ENCODE measurements at regions not wholly inside any gene's neighbourhood (a gene's known extent, or its start where the extent isn't known, plus 50 kb on each side); places are given as distances from the start of the nearest gene placed in this dataset.
"Not testable (repeated sequence)": the region's sequence is repeated elsewhere in the genome, so short reads cannot be mapped to it uniquely, and the experiment has no call there.

GRCh38 chr1:147348592-147348991 lies 106.1 kb downstream of the CHD1L start:
- DNase-seq (ENCODE audit: low read depth in 2 of 2), result not testable (repeated sequence)

GRCh38 chr1:147349533-147349932 lies 107.0 kb downstream of the CHD1L start:
- DNase-seq (ENCODE audit: low read depth in 2 of 2), result no peak

- no peak for DNase-seq (ENCODE audit: low read depth in 2 of 2)
Observed at GRCh38 chr1:147351140-147351835, 108.8 kb downstream of the CHD1L start.

DNA sequence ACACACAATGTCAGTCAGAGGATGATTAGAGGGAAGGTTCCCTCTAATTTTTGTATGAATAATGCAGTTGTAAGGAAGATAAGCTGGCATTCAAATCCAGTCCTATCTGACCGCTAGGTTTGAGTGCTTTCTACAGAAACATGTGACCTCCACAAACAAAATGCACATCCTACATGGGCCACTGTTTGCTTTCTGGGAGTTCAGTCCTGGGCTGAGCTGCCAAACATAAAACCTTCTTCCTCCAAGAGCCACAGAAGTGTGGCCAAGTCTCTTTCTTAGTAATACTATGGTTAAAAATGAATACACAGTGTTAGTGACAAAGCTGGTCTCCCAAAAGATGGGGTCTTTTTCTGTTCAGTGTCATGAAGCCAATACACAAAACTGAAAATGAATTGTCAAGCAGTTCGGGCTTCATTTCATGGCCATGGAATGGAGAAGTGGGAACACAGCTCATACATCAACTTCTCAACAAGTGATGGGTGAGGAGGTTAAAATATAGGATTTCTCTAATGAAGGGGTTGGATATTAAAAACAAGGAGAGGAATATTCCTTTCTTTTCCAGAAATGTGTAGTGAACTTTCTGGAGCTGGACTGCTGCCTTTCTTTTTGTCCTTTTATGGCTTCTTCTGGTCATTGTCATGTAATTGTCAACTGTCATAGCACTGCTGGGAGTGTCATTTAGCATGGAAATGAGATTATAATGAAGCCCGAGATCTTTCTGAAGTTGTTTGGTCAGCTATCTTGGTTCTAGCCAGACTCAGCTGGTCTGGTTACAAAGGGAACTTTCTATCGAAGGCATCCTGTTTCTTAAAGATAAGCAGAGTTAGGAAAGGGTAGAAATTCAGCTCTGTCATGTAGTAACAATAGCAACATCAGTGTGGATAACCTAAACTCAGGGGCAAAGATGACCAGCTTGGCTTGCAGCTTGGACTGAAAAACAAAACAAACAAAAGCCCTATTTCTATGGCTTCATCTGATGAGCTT lies 135.1 kb downstream of the CHD1L start:
- DNase-seq (ENCODE audit: low read depth in 2 of 2), result no peak

DNA sequence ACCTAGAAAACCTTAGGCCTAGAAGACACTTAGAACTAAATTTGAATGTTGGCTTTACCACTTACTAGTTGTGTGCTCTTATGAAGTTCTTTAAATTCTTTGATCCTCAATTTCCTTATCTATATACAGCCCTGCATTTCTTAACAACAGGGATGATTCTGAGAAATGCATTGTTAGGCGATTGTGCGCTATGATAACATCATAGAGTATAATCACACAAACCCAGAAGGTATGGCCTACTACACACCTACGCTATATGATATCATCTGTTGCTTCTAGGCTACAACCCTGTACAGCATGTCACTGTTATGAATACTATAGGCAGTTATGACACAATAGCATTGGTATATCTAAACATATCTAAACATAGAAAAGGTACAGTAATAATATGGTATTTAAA lies 137.4 kb downstream of the CHD1L start:
- no peak for DNase-seq (ENCODE audit: low read depth in 2 of 2)

GRCh38 chr1:147384804-147385203 lies 142.3 kb downstream of the CHD1L start:
- DNase-seq (ENCODE audit: low read depth in 2 of 2), result no peak

GRCh38 chr1:147388969-147389368 lies 146.5 kb downstream of the CHD1L start:
- no peak for DNase-seq (ENCODE audit: low read depth in 2 of 2)

DNA sequence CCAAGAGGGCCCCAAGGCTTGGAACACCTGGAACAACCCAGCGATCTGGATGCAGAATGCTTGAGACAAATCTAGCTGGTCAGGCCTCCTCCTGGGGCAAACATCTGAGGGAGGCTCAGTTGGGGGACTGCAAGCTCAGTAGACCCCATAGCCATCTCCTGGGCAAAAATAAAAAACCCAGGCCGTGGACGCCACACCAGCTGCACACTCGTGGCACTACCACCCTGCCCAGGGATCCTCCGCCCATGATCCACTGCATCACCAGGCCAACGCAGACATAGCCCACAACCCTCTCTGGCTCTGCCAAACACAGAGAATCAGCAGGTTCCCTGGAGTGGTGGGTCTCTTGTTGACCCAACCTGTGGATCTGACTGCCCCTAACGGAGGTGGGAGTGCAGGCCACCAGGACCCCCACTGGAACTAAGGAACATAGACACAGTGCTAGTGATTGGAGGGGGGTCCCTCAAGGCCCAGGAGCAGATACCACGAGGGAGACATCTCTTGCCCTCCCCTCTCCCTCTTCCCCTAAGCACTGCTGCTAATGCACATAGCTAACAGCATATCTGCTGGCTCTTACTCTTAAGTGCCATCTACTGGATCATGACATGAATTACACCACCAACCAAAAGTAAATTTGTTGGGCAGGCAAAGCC lies 147.2 kb downstream of the CHD1L start:
- DNase-seq (ENCODE audit: low read depth in 2 of 2), result peak; percentile 16 to 18

DNA sequence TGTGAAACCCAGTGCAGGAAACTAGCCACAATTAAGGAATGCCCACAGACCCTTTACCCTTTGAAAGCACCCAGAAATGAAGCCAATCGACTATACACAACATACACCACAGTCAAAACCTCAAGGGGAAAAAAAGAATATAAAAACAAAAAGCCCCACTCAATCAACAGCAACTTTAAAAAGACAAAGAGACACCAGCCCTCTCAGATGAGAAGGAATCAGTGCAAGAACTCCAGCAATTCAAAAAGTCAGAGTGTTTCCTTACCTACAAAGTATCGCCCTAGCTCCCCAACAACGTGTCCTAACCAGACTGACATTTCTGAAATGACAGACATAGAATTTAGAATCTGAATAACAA lies 147.7 kb downstream of the CHD1L start:
- DNase-seq (ENCODE audit: low read depth in 2 of 2), result no peak

- no peak for DNase-seq (ENCODE audit: low read depth in 2 of 2)
Observed at GRCh38 chr1:147391114-147391513, 148.6 kb downstream of the CHD1L start.

DNA sequence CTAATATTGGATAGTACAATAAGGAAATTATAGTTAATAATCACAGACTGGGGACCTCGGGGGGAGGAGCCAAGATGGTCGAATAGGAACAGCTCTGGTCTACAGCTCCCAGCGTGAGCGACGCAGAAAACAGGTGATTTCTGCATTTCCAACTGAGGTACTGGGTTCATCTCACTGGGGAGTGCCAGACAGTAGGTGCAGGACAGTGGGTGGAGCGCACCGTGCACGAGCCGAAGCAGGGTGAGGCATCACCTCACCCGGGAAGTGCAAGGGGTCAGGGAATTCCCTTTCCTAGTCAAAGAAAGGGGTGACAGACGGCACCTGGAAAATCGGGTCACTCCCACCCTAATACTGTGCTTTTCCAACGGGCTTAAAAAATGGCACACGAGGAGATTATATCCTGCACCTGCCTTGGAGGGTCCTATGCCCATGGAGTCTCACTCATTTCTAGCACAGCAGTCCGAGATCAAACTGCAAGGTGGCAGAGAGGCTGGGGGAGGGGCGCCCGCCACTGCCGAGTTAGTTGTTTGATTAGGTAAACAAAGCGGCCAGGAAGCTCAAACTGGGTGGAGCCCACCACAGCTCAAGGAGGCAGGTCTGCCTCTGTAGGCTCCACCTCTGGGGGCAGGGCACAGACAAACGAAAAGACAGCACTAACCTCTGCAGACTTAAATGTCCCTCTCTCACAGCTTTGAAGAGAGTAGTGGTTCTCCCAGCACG lies 138.8 kb upstream of the BCL9 start:
- not testable (repeated sequence) for DNase-seq (ENCODE audit: low read depth in 2 of 2)

- not testable (repeated sequence) for DNase-seq (ENCODE audit: low read depth in 2 of 2)
Observed at GRCh38 chr1:147404344-147404743, 137.0 kb upstream of the BCL9 start.

DNA sequence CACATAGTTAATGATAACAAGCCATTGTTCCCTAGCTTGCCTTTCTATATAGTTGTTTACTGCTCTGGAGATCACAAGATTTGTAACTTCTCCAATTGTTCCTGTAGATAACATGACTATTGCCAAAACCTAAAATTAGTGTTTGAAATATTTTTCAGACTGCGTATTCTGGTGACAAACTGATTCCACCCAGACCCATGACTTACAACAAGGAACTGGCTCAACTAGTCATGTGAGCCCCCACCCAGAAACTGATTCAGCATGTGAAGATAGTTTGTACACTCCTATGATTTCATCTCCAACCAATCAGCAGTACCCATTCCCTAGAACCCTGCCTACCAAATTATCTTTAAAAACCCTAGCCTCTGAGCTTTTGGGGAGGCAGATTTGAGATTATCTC lies 131.4 kb upstream of the BCL9 start:
- DNase-seq (ENCODE audit: low read depth in 2 of 2), result no peak

DNA sequence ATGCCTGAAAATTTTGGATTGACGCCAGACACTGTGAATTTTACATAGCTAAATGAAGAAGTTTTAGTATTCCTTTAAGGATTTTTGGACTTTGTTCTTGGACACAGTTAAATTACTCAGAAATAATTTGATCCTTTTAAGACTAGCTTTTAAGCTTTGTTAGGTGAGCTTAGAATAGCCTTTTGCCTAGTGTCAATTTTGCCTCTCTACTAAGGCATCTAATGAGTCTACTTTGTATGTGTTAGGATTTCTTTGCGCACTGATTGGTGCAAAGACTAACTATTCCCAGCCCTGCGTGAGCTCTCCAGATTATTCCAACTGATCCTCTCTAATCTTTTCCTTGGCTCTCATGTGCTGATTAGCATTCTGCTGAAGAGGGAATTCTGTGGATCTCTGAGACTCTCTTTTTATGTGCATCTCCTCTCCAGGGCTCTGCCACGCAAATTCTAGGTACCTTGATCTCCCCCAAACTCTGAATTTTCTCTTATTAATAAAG lies 128.1 kb upstream of the BCL9 start:
- no peak for DNase-seq (ENCODE audit: low read depth in 2 of 2)

GRCh38 chr1:147414505-147415163 lies 126.7 kb upstream of the BCL9 start:
- no peak for DNase-seq (ENCODE audit: low read depth in 2 of 2)

DNA sequence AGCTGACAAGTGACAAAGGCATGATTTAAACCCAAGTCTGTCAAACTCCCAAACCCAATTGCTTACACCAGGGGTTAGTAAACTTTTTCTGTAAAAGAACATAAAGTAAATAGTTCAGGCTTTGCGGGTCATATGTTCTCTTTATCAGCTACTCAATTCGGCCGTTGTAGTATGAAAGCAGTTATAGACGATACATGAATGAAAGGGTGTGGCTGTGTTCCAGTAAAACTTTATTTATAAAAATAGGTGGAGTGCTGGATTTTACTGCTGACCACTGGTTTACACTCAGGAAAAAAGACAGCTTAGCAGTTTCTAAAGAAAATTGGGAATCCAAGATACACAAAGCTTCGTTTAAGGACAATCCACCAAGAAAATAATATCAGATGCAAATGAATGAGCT lies 124.3 kb upstream of the BCL9 start:
- DNase-seq (ENCODE audit: low read depth in 2 of 2), result no peak

DNA sequence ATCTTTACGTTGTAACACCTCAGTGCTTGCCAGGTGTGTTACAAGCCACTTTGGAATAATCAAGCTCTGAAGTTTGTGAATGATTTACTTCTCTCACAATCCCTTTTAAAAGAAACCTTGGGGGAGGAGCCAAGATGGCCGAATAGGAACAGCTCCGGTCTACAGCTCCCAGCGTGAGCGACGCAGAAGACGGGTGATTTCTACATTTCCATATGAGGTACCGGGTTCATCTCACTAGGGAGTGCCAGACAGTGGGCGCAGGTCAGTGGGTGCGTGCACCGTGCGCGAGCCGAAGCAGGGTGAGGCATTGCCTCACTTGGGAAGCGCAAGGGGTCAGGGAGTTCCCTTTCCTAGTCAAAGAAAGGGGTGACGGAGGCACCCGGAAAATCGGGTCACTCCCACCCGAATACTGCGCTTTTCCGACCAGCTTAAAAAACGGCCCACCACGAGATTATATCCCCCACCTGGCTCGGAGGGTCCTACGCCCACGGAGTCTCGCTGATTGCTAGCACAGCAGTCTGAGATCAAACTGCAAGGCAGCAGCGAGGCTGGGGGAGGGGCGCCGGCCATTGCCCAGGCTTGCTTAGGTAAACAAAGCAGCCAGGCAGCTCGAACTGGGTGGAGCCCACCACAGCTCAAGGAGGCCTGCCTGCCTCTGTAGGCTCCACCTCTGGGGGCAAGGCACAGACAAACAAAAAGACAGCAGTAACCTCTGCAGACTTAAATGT lies 118.0 kb upstream of the BCL9 start:
- not testable (repeated sequence) for DNase-seq (ENCODE audit: low read depth in 2 of 2)

GRCh38 chr1:147434921-147435320 lies 106.4 kb upstream of the BCL9 start:
- no peak for DNase-seq (ENCODE audit: low read depth in 2 of 2)

- no peak for DNase-seq (ENCODE audit: low read depth in 2 of 2)
Observed at GRCh38 chr1:147444381-147444780, 96.9 kb upstream of the BCL9 start.

DNA sequence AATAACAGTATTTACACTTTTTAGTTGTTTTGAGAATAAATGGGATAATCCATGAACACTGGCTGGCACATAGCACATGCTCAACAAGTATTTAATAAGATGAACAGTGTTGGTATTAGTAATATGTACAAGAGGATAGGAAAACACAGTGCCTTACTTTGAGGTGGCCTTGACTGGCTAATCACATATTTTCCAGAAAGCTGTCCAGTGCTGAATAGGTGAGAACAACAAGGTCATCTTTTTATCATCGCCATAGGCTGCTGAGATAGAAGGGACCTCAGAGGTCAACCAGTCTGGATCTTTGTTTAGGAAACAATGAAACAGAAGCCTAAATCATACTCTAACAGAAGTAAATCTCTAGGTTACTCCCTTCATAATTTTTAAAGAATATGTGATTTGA lies 89.7 kb upstream of the BCL9 start:
- no peak for DNase-seq (ENCODE audit: low read depth in 2 of 2)
